ENCODE measurements at regions not wholly inside any gene's neighbourhood (a gene's known extent, or its start where the extent isn't known, plus 50 kb on each side); places are given as distances from the start of the nearest gene placed in this dataset.

DNA sequence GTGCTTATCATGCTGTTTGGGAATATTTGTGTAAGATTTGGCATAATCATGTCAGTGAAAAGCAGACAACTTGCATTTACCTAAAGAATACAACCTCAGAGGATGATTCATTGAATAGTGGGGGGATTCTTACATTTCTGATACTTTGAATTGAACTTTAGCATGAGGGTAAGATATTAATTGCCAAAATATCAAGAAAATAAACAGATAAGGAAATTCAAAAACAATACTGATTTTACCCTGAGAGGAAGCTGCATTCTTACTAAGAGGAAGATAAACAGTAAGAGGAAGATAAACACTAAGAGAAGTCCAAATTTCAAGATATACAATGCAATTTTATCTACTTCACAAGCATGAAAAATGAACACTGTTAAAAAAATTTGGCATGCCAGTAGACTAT, 2564.3 kb upstream of the PCDH20 start:
- no peak for TF ChIP-seq YY1 (IDR thresholded peaks at IDR 0.05; ENCODE audit: insufficient read depth, insufficient read length)
- no peak for TF ChIP-seq ZNF274 (IDR thresholded peaks at IDR 0.05; ENCODE audit: low read depth, low read length)
